Mesothelial cell of epicardium (in vitro differentiated cells): ENCODE measurements at regions not wholly inside any gene's neighbourhood (a gene's known extent, or its start where the extent isn't known, plus 50 kb on each side); places are given as distances from the start of the nearest gene placed in this dataset.

Experiments
- DNase-seq, 2 experiments: peaks; one replicate each; pipeline ENCODE4 v3.0.0; 2021; ENCODE audit warnings: low spot score in 2 of 2; ENCODE audit not compliant: unreplicated experiment in 2 of 2
- H3K27ac Mint-ChIP-seq: 2 replicates; pipeline ENCODE4 v1.8.0; 2021; ENCODE audit warnings: mixed read lengths
- H3K27me3 Mint-ChIP-seq: 2 replicates; pipeline ENCODE4 v1.8.0; 2021; ENCODE audit warnings: low read depth, mixed read lengths
- H3K36me3 Mint-ChIP-seq: 2 replicates; pipeline ENCODE4 v1.8.0; 2021; ENCODE audit warnings: mixed read lengths
- H3K4me1 Mint-ChIP-seq: 2 replicates; pipeline ENCODE4 v1.8.0; 2021; ENCODE audit warnings: mixed read lengths
- H3K4me3 Mint-ChIP-seq: 2 replicates; pipeline ENCODE4 v1.8.0; 2021; ENCODE audit warnings: mild to moderate bottlenecking, moderate library complexity, mixed read lengths
- H3K9me3 Mint-ChIP-seq: 2 replicates; pipeline ENCODE4 v1.8.0; 2021; ENCODE audit warnings: mixed read lengths
- CTCF ChIP-seq: fragments of 200-600 bp; sonication (generic); IDR thresholded peaks from one replicate; pipeline ENCODE4 v1.5.0; 2021; ENCODE audit warnings: antibody characterized with exemption; ENCODE audit not compliant: unreplicated experiment

DNA sequence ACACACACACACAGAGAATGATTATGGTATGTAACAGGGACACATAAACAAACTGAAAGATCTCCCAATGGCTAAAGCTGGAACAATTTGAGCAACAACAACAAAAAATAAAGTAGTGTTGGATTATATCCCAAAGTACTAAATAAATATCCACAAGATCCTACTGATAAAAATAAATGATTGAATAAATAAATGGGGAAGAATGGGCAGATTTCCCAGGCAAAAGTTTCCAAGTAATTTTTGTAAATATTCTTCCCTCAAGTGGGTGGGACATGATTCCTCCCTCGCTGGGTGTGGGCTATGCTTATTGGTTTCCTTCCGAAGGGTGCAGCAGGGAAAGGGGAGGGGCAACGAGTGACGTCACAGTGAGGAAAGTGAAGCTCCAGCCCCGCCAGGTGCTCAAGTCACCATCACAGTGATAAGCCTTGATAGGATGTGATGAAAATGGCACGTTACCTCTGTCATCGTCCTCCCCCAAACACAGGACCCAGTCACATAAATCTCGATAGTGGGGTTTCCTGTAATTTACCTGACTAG, 295.3 kb downstream of the DRD1 start:
- H3K4me3 Mint-ChIP-seq, result no peak overlapping the region
- no peaks in the 10 kb centered on the region for H3K27me3 Mint-ChIP-seq
- H3K9me3 Mint-ChIP-seq, result peaks cover 52% of the 10 kb centered on the region
- H3K4me1 Mint-ChIP-seq, result no peaks in the 10 kb centered on the region
- DNase-seq, result no peak
- no peaks in the 10 kb centered on the region for H3K36me3 Mint-ChIP-seq
- no peak overlapping the region for H3K27ac Mint-ChIP-seq
- no peak for TF ChIP-seq CTCF

DNA sequence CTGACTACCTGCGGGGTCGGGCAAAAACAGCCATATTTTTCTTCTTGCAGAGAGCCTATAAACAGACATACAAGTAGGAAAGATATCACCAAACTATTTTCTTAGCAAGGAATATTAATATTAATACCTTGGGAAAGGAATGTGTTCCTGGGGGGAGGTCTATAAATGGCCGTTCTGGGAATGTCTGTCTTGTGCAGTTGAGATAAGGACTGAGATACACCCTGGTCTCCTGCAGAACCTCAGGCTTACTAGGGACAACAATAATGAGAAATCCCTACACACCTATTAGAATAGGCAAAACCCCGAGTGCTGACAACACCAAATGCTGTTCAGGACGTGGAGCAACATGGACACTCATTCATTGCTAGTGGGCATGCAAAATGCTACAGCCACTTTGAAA, 297.2 kb downstream of the DRD1 start:
- no peaks in the 10 kb centered on the region for H3K36me3 Mint-ChIP-seq
- H3K27ac Mint-ChIP-seq, result no peak overlapping the region
- H3K27me3 Mint-ChIP-seq, result no peaks in the 10 kb centered on the region
- peaks cover 53% of the 10 kb centered on the region for H3K9me3 Mint-ChIP-seq
- DNase-seq, result no peak
- TF ChIP-seq CTCF, result no peak
- H3K4me3 Mint-ChIP-seq, result no peak overlapping the region
- no peaks in the 10 kb centered on the region for H3K4me1 Mint-ChIP-seq

DNA sequence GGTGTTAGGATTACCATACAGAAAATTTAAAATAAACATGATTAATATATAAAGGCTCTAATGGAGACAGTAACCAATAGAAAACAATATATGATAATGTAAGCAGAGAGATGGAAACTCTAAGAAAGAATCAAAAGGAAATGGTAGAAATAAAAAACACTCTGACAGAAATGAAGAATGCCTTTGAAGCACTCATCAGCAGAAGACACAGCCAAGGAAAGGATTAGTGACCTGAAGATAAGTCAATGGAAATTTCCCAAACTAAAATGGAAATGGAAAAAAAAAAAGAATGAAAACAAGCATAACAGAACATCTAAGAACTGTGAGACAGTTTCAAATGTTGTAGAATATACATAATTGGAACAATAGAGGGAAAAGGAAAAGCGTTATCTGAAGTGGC, 302.6 kb downstream of the DRD1 start:
- H3K36me3 Mint-ChIP-seq, result no peaks in the 10 kb centered on the region
- peaks cover 34% of the 10 kb centered on the region for H3K9me3 Mint-ChIP-seq
- H3K27ac Mint-ChIP-seq, result no peak overlapping the region
- no peak for TF ChIP-seq CTCF
- H3K4me3 Mint-ChIP-seq, result no peak overlapping the region
- H3K4me1 Mint-ChIP-seq, result no peaks in the 10 kb centered on the region
- DNase-seq, result no peak
- no peaks in the 10 kb centered on the region for H3K27me3 Mint-ChIP-seq

DNA sequence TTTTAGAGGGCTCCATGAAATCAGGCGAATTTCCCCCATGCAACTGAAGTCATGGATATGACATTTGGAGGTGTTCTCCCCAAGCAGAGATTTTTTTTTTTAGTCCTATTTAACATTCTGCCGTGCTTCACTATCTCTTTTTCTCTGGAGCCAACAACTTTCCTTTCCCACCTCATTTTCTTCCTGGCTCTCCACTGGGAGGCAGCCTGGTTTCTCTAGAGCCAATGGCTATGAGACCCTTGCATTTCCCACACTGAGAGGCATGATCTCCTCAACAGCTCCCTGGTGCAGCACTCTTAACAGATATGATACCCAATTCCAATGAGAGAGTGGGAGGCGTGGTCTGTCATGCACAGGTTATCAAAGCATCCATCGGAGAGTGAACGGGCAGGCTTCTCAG, 310.8 kb downstream of the DRD1 start:
- no peak for TF ChIP-seq CTCF
- Mint-ChIP-seq H3K9me3 (peaks cover 14% of the 10 kb centered on the region), H3K27me3 (peaks cover 17% of the 10 kb centered on the region), H3K27ac (no peak overlapping the region), H3K4me3 (no peak overlapping the region), H3K4me1 (peaks cover 3% of the 10 kb centered on the region), H3K36me3 (no peaks in the 10 kb centered on the region)
- DNase-seq, result no peak

DNA sequence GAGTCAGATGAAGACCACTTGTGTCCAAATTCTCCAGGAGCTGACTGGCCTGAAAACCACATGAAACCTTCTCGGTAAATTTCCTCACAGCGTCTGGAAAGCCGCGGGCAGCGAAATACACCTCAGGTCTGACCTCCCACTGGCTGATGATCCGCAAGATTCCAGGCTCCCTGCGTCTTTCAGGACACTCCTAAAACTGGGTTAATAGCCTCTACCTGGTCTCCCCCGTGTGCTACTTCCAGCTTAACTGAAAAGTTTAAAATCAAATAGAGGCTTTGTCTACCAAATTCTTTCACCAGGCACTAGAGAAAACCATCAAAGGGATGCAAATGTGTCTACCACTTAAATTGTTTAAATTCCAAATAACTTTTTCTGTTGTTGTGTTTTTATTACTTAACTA, 312.6 kb downstream of the DRD1 start:
- Mint-ChIP-seq H3K27me3 (peaks cover 17% of the 10 kb centered on the region), H3K4me3 (no peak overlapping the region), H3K27ac (no peak overlapping the region), H3K9me3 (peaks cover 21% of the 10 kb centered on the region), H3K4me1 (peaks cover 3% of the 10 kb centered on the region), H3K36me3 (no peaks in the 10 kb centered on the region)
- no peak for TF ChIP-seq CTCF
- no peak for DNase-seq

DNA sequence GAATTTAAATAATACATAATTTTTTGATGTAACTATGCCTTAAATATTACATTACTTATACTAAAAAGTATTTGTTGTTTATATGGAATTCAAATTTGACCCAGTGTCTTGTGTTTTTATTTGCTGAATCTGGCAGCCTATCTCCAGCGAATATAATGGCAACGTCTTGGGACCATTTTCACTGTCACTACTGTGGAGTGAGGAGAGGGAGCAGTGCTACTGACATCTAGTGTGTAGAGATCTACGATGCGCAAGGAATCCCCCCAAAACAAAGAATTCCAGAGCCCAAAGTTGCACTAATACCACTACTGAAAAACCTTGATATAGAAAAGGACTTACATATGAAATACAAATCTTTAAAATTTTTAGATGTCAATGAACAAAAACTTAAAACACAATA, 314.4 kb downstream of the DRD1 start:
- H3K27ac Mint-ChIP-seq, result no peak overlapping the region
- H3K4me1 Mint-ChIP-seq, result peaks cover 3% of the 10 kb centered on the region
- no peak for DNase-seq
- H3K4me3 Mint-ChIP-seq, result no peak overlapping the region
- H3K36me3 Mint-ChIP-seq, result no peaks in the 10 kb centered on the region
- H3K9me3 Mint-ChIP-seq, result peaks cover 12% of the 10 kb centered on the region
- H3K27me3 Mint-ChIP-seq, result peaks cover 17% of the 10 kb centered on the region
- TF ChIP-seq CTCF, result no peak
